Endothelial cell of umbilical vein (primary cell): ENCODE measurements at regions not wholly inside any gene's neighbourhood (a gene's known extent, or its start where the extent isn't known, plus 50 kb on each side); places are given as distances from the start of the nearest gene placed in this dataset.
A peak's percentile ranks its signal among the peaks of the same experiment; 100 is the strongest.
"Not testable (repeated sequence)": the region's sequence is repeated elsewhere in the genome, so short reads cannot be mapped to it uniquely, and the experiment has no call there.

ENCODE experiments used
- BruUV-seq: library from RNA; stranded (reverse); fragments of 400-500 nt; replicated peaks from 2 replicates; lab custom pipeline; 2021; lab: Mats Ljungman, UMichigan
- CTCF ChIA-PET: fragments of 300-600, 350-600 bp; sonication (Branson Sonifier 250); formaldehyde crosslinking; loops from one replicate; lab custom pipeline; 2021; ENCODE audit warnings: antibody characterized with exemption, inconsistent platforms; lab: Charles Lee
- POLR2A ChIA-PET: fragments of 300-600, 350-600 bp; sonication (Branson Sonifier 250); formaldehyde crosslinking; loops from one replicate; lab custom pipeline; 2021; ENCODE audit warnings: antibody characterized with exemption, inconsistent platforms; lab: Charles Lee
- DNase-seq: peaks from one replicate; pipeline ENCODE4 v3.0.0-alpha.2; 2011; ENCODE audit warnings: low read depth, low spot score
- FAIRE-seq: peaks from 2 replicates; lab custom pipeline; 2011; peaks lifted over from hg19 to GRCh38; lab: Jason Lieb, UNC
- H2AFZ ChIP-seq: 2 replicates; pipeline ENCODE4 v1.6.0; 2012; ENCODE audit warnings: low read depth, low read length, control low read depth, inconsistent platforms
- H3K27ac ChIP-seq: 2 replicates; pipeline ENCODE4 v1.5.1; 2011; ENCODE audit warnings: low read depth, mild to moderate bottlenecking, control low read depth, low read length, moderate library complexity; ENCODE audit not compliant: insufficient read depth
- H3K27me3 ChIP-seq, 2 experiments: 2 replicates each; pipeline versions ENCODE4 v1.6.0 to v1.6.1; 2011; ENCODE audit warnings: low read length in 2 of 2, mixed read lengths in 1 of 2; ENCODE audit not compliant: control insufficient read depth in 2 of 2, insufficient read depth in 2 of 2
- H3K36me3 ChIP-seq, 2 experiments: 2 replicates in 1 of 2; 3 replicates in 1 of 2; pipeline ENCODE4 v1.5.1; 2011; ENCODE audit warnings: low read length in 2 of 2, mild to moderate bottlenecking in 1 of 2, moderate library complexity in 1 of 2; ENCODE audit not compliant: control insufficient read depth in 2 of 2, insufficient read depth in 2 of 2; ENCODE audit errors: extremely low read depth in 1 of 2
- H3K4me1 ChIP-seq: 3 replicates; pipeline ENCODE4 v1.5.1; 2011; ENCODE audit warnings: mild to moderate bottlenecking, low read length; ENCODE audit not compliant: control insufficient read depth, insufficient read depth; ENCODE audit errors: extremely low read depth
- H3K4me2 ChIP-seq: 2 replicates; pipeline ENCODE4 v1.6.1; 2011; ENCODE audit warnings: low read length, control low read depth, mixed read lengths; ENCODE audit not compliant: insufficient read depth
- H3K4me3 ChIP-seq, 3 experiments: fragments of 200-600 bp in 1 of 3; sonication (generic), shearing (Covaris generic) in 1 of 3; replicated peaks in 1 of 3; 2 replicates each; pipeline ENCODE4 v1.5.1; 2011 to 2016; ENCODE audit warnings: control low read depth in 3 of 3, low read length in 3 of 3, mild to moderate bottlenecking in 2 of 3, inconsistent platforms in 1 of 3, low read depth in 1 of 3, moderate library complexity in 1 of 3; ENCODE audit not compliant: insufficient read depth in 1 of 3
- H3K79me2 ChIP-seq: 2 replicates; pipeline ENCODE4 v1.6.0; 2012; ENCODE audit warnings: low read length, inconsistent platforms; ENCODE audit not compliant: control insufficient read depth, insufficient read depth
- H3K9ac ChIP-seq: replicated peaks from 2 replicates; pipeline ENCODE3; 2011; ENCODE audit warnings: low read length, control low read depth; ENCODE audit not compliant: insufficient read depth; ENCODE audit errors: extremely low read depth
- H3K9me1 ChIP-seq: replicated peaks from 3 replicates; pipeline ENCODE4 v1.6.0; 2011; ENCODE audit warnings: mild to moderate bottlenecking, low read length; ENCODE audit not compliant: control insufficient read depth, insufficient read depth; ENCODE audit errors: extremely low read depth
- H3K9me3 ChIP-seq: replicated peaks from 2 replicates; pipeline ENCODE4 v1.5.1; 2012; ENCODE audit warnings: low read length, inconsistent platforms; ENCODE audit not compliant: control insufficient read depth, insufficient read depth
- H4K20me1 ChIP-seq: replicated peaks from 2 replicates; pipeline ENCODE3; 2011; ENCODE audit warnings: mild to moderate bottlenecking, low read length; ENCODE audit not compliant: control insufficient read depth, insufficient read depth; ENCODE audit errors: extremely low read depth
- CTCF ChIP-seq, 2 donors: IDR thresholded peaks; 1 replicate in 1 of 2; 2 replicates in 1 of 2; pipeline ENCODE4 v1.5.1; 2011; ENCODE audit warnings: low read length in 2 of 2, mild to moderate bottlenecking in 2 of 2, moderate library complexity in 2 of 2, control low read depth in 1 of 2, inconsistent platforms in 1 of 2, low read depth in 1 of 2; ENCODE audit not compliant: insufficient read depth in 1 of 2; ENCODE audit errors: extremely low read depth in 1 of 2
- EZH2 ChIP-seq: IDR thresholded peaks from 2 replicates; pipeline ENCODE4 v1.6.1; 2012; ENCODE audit warnings: borderline replicate concordance, low read depth, mild to moderate bottlenecking, moderate library complexity, low read length, inconsistent platforms; ENCODE audit not compliant: severe bottlenecking
- FOS ChIP-seq: IDR thresholded peaks from 2 replicates; pipeline ENCODE4 v1.6.1; 2011; ENCODE audit warnings: mild to moderate bottlenecking, low read length, moderate library complexity, borderline replicate concordance; ENCODE audit not compliant: insufficient read depth
- GATA2 ChIP-seq: IDR thresholded peaks from 2 replicates; pipeline ENCODE4 v1.7.0; 2011; ENCODE audit warnings: low read depth, mild to moderate bottlenecking, moderate library complexity, mixed read lengths, low read length; ENCODE audit not compliant: insufficient read length, insufficient read depth
- JUN ChIP-seq: IDR thresholded peaks from 2 replicates; pipeline ENCODE4 v1.6.1; 2011; ENCODE audit warnings: borderline replicate concordance, low read depth; ENCODE audit not compliant: insufficient read length, insufficient read depth
- MAX ChIP-seq: IDR thresholded peaks from 2 replicates; pipeline ENCODE4 v1.6.1; 2011; ENCODE audit not compliant: insufficient read depth, insufficient read length
- MYC ChIP-seq: IDR thresholded peaks from one replicate; pipeline ENCODE4 v1.6.1; 2011; ENCODE audit warnings: mild to moderate bottlenecking, low read depth, low read length
- POLR2A ChIP-seq: IDR thresholded peaks from 2 replicates; pipeline ENCODE4 v1.6.1; 2012; ENCODE audit warnings: low read depth, mild to moderate bottlenecking, control low read depth, low read length
- POLR2AphosphoS5 ChIP-seq: IDR thresholded peaks from 2 replicates; pipeline ENCODE4 v1.6.1; 2012; ENCODE audit warnings: low read depth, mild to moderate bottlenecking, control low read depth, low read length, moderate library complexity; ENCODE audit not compliant: insufficient read depth
- dilution Hi-C: fragments of 300-500 bp; cut with MboI; formaldehyde crosslinking; loops from one replicate; pipeline ENCODE4 v1.15.0; 2019; ENCODE audit warnings: low sequenced_read_pairs; ENCODE audit not compliant: extremely low pct_ligation_motif_present
- intact Hi-C: fragments of 100-400 bp; cut with micrococcal nuclease; formaldehyde crosslinking; loops from one replicate; pipeline ENCODE4 v1.10.0; 2022

- H3K36me3 ChIP-seq, H3K4me2 ChIP-seq, H3K9ac ChIP-seq, dilution Hi-C loops, H2AFZ ChIP-seq, CTCF ChIA-PET, BruUV-seq, FAIRE-seq, H3K4me3 ChIP-seq, H3K79me2 ChIP-seq, H3K9me3 ChIP-seq, POLR2A ChIA-PET, DNase-seq, H3K9me1 ChIP-seq, H3K27ac ChIP-seq, H4K20me1 ChIP-seq, intact Hi-C loops: not testable (repeated sequence)
- peaks cover 7 to 13% of the 10 kb centered on the region in 2 experiments for H3K27me3 ChIP-seq
- H3K4me1 ChIP-seq = peaks cover 13% of the 10 kb centered on the region
Observed at GRCh38 chr10:71108042-71108441, 104.3 kb upstream of the UNC5B start.

GRCh38 chr10:71112138-71112785 lies 100.1 kb upstream of the UNC5B start:
- CTCF ChIA-PET = no interaction called here
- FAIRE-seq = peak; percentile 47
- H3K9me3 ChIP-seq = peaks cover 2% of the 10 kb centered on the region
- H3K36me3 ChIP-seq = no peaks in the 10 kb centered on the region
- H3K9me1 ChIP-seq = no peaks in the 10 kb centered on the region
- TF ChIP-seq POLR2AphosphoS5 = no peak
- TF ChIP-seq MYC = no peak
- peak; percentile 53 for TF ChIP-seq FOS
- TF ChIP-seq MAX = no peak
- peak; percentile 83 for TF ChIP-seq GATA2
- peak; percentile 54 for TF ChIP-seq JUN
- TF ChIP-seq CTCF (IDR thresholded peaks at IDR 0.05; ENCODE audit: extremely low read depth in 1 of 2, insufficient read depth in 1 of 2, low read depth in 1 of 2, low read length in 2 of 2) = no peak
- no peak for TF ChIP-seq EZH2
- no peak for TF ChIP-seq POLR2A
- peaks cover 7 to 9% of the 10 kb centered on the region in 2 experiments for H3K27me3 ChIP-seq
- dilution Hi-C loops = no loop called here
- no peaks in the 10 kb centered on the region for H4K20me1 ChIP-seq
- no peak overlapping the region for H3K4me3 ChIP-seq
- peak overlapping the region; percentile 70 for H3K4me2 ChIP-seq
- no TSS peak for BruUV-seq
- peak; percentile 31 for DNase-seq
- intact Hi-C loops = loop anchor here (1.0 kb wide), 1 partner anchor 93 kb away; no protein-coding TSS in a partner anchor
- no peak overlapping the region for H2AFZ ChIP-seq
- H3K79me2 ChIP-seq = no peaks in the 10 kb centered on the region
- peaks cover 15% of the 10 kb centered on the region for H3K4me1 ChIP-seq
- peak overlapping the region; percentile 50 for H3K27ac ChIP-seq
- peak overlapping the region; percentile 14 for H3K9ac ChIP-seq
- POLR2A ChIA-PET = no interaction called here
